ENCODE measurements at regions not wholly inside any gene's neighbourhood (a gene's known extent, or its start where the extent isn't known, plus 50 kb on each side); places are given as distances from the start of the nearest gene placed in this dataset.

DNA sequence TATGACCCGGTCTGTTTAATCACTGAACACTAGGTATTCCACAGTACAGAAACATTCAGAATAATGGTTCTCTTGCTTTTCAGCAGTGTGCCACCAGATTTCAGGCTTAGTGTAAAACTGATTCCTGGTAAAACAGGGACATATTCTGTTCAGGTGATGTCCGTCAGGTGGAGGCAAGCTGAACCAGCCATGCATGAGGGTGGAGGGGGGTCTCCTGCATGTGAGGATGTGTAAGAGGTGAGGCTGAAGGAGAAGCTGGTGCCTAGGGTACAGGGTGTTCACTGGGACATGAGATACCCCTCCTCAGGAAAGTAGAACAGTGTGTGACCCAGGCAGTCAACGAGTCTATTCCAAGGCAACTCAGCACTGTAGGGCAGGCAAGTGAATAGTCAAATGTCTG is 563.9 kb downstream of the BNC2 start:
- Histone ChIP-seq H3K18ac (ENCODE audit: insufficient read length, low read depth, low read length) (no peak overlapping the region), H2BK20ac (ENCODE audit: low read depth, low read length, poor library complexity, severe bottlenecking) (no peak overlapping the region), H2AK5ac (ENCODE audit: insufficient read length, low read length) (no peak overlapping the region), H3K9me3 (ENCODE audit: control insufficient read depth, low read depth, low read length) (no peaks in the 10 kb centered on the region), H4K20me1 (ENCODE audit: control insufficient read depth, insufficient read depth, insufficient read length) (no peaks in the 10 kb centered on the region), H4K91ac (ENCODE audit: insufficient read length, low read depth, low read length) (no peak overlapping the region), H3K79me1 (ENCODE audit: insufficient read depth, low read depth, low read length, poor library complexity, severe bottlenecking) (no peaks in the 10 kb centered on the region), H3K79me2 (ENCODE audit: insufficient read depth, low read length) (no peaks in the 10 kb centered on the region), H2BK15ac (ENCODE audit: low read depth, low read length) (no peak overlapping the region), H3T11ph (ENCODE audit: low read length) (no peak overlapping the region), H3K23ac (ENCODE audit: insufficient read length, low read depth, low read length) (no peak overlapping the region), H2BK12ac (ENCODE audit: insufficient read length, low read depth, low read length) (no peak overlapping the region), H4K8ac (replicated peaks; ENCODE audit: insufficient read length, low read depth, low read length) (no peak overlapping the region), H3K9ac (ENCODE audit: extremely low read depth, insufficient read length, low read length) (no peak overlapping the region), H3K23me2 (ENCODE audit: insufficient read length, low read depth, low read length, poor library complexity, severe bottlenecking) (no peaks in the 10 kb centered on the region), H3K27ac (ENCODE audit: insufficient read length, low read depth, low read length) (no peak overlapping the region), H2AFZ (ENCODE audit: low read length) (no peak overlapping the region), H2BK5ac (ENCODE audit: insufficient read length, low read length) (no peak overlapping the region), H3K27me3 (ENCODE audit: insufficient read depth, low read length) (no peaks in the 10 kb centered on the region), H3K4ac (ENCODE audit: low read depth, low read length) (no peak overlapping the region), H3K4me2 (ENCODE audit: insufficient read depth, insufficient read length, low read length) (no peak overlapping the region), H2BK120ac (ENCODE audit: low read depth, low read length, poor library complexity, severe bottlenecking) (no peak overlapping the region), H3K14ac (ENCODE audit: insufficient read depth, low read length) (no peak overlapping the region), H3K4me1 (ENCODE audit: insufficient read depth, low read length) (no peaks in the 10 kb centered on the region; the same call in 1 of the 2 replicates), H3K56ac (ENCODE audit: insufficient read length, low read depth, low read length) (no peak overlapping the region), H4K5ac (ENCODE audit: insufficient read length, low read depth, low read length) (no peak overlapping the region)
- no CpG with 5 or more reads among the region's 3 CpGs for WGBS (ENCODE audit: extremely low coverage, insufficient read length, low lambda C conversion rate)
- Mint-ChIP-seq H3K36me3 (ENCODE audit: insufficient read depth in 1 of 3, low read depth in 3 of 3) (no peaks in the 10 kb centered on the region), H3K27me3 (ENCODE audit: low read depth) (no peaks in the 10 kb centered on the region; the same call in 1 of the 2 replicates), H3K4me1 (peaks cover 23 to 39% of the 10 kb centered on the region in 2 experiments), H3K27ac (no peak overlapping the region), H3K4me3 (no peak overlapping the region), H3K9me3 (no peaks in the 10 kb centered on the region)
- TF ChIP-seq CTCF (conservative IDR thresholded peaks at IDR 0.05) = no peak
- DNase-seq = peak; percentile 15
